PC-9 (cell line): ENCODE measurements at regions not wholly inside any gene's neighbourhood (a gene's known extent, or its start where the extent isn't known, plus 50 kb on each side); places are given as distances from the start of the nearest gene placed in this dataset.

Source experiments
- BruUV-seq: library from RNA; stranded (reverse); fragments of 400-500 nt; replicated peaks from 2 replicates; lab custom pipeline; 2021; lab: Mats Ljungman, UMichigan
- CTCF ChIA-PET: fragments of 300-600 bp; sonication (Branson Sonifier 250); formaldehyde crosslinking; loops from one replicate; lab custom pipeline; 2022; ENCODE audit warnings: antibody characterized with exemption; lab: Charles Lee
- POLR2A ChIA-PET: fragments of 300-600 bp; sonication (Branson Sonifier 250); formaldehyde crosslinking; loops from one replicate; lab custom pipeline; 2022; ENCODE audit warnings: antibody characterized with exemption; ENCODE audit not compliant: unreplicated experiment; lab: Charles Lee
- DNase-seq, 2 experiments: peaks; one replicate each; pipeline versions ENCODE4 v3.0.0 to v3.0.0-alpha.2; 2015 to 2022; ENCODE audit warnings: mixed read lengths in 1 of 2
- H2AFZ ChIP-seq: fragments of 200-600 bp; sonication (generic); 2 replicates; pipeline ENCODE4 v1.8.1; 2017; ENCODE audit warnings: antibody characterized with exemption
- H3F3A ChIP-seq: fragments of 200-600 bp; sonication (generic); 2 replicates; pipeline ENCODE4 v1.8.1; 2017; ENCODE audit warnings: antibody characterized with exemption, mild to moderate bottlenecking, low read depth; ENCODE audit not compliant: insufficient read depth
- H3K27ac ChIP-seq: fragments of 200-600 bp; sonication (generic); 2 replicates; pipeline ENCODE4 v1.6.1; 2016; ENCODE audit warnings: mixed run types
- H3K27me3 ChIP-seq: fragments of 200-600 bp; sonication (generic); 2 replicates; pipeline ENCODE4 v1.6.1; 2016; ENCODE audit warnings: low read depth, mixed run types; ENCODE audit not compliant: insufficient read depth
- H3K36me3 ChIP-seq: fragments of 200-600 bp; sonication (generic); 2 replicates; pipeline ENCODE4 v1.6.1; 2016; ENCODE audit warnings: low read depth, mixed run types
- H3K4me1 ChIP-seq: fragments of 200-600 bp; sonication (generic); replicated peaks from 2 replicates; pipeline ENCODE4 v1.6.1; 2016; ENCODE audit warnings: mixed run types; ENCODE audit not compliant: insufficient read depth
- H3K4me2 ChIP-seq: fragments of 200-600 bp; sonication (generic); 2 replicates; pipeline ENCODE4 v1.6.1; 2017; ENCODE audit warnings: mixed run types
- H3K4me3 ChIP-seq: fragments of 200-600 bp; sonication (generic); 2 replicates; pipeline ENCODE4 v1.6.1; 2016; ENCODE audit warnings: mixed run types
- H3K79me2 ChIP-seq: fragments of 200-600 bp; sonication (generic); 2 replicates; pipeline ENCODE4 v1.6.1; 2017; ENCODE audit warnings: low read depth, mixed run types
- H3K9me2 ChIP-seq: fragments of 200-600 bp; sonication (generic); 2 replicates; pipeline ENCODE4 v1.8.1; 2017; ENCODE audit warnings: mild to moderate bottlenecking; ENCODE audit not compliant: insufficient read depth
- H3K9me3 ChIP-seq: fragments of 200-600 bp; sonication (generic); 2 replicates; pipeline ENCODE4 v1.8.1; 2016; ENCODE audit warnings: low read depth; ENCODE audit not compliant: insufficient read depth
- H4K20me1 ChIP-seq: fragments of 200-600 bp; sonication (generic); 2 replicates; pipeline ENCODE4 v1.8.1; 2017; ENCODE audit not compliant: insufficient read depth
- CTCF ChIP-seq: fragments of 200-600 bp; sonication (generic); conservative IDR thresholded peaks from 2 replicates; pipeline ENCODE4 v1.6.1; 2017; ENCODE audit warnings: mixed run types, antibody characterized with exemption, mild to moderate bottlenecking, moderate library complexity
- EZH2 ChIP-seq: fragments of 200-600 bp; sonication (generic); IDR thresholded peaks from 2 replicates; pipeline ENCODE4 v1.8.0; 2017; ENCODE audit warnings: antibody characterized with exemption, low read depth
- intact Hi-C: fragments of 100-400 bp; cut with micrococcal nuclease; formaldehyde crosslinking; loops from one replicate; pipeline ENCODE4 v1.10.0; 2022; ENCODE audit not compliant: unreplicated experiment

GRCh38 chr7:35446091-35446490 lies 192.2 kb upstream of the TBX20 start:
- H3K4me1 ChIP-seq: no peaks in the 10 kb centered on the region
- H4K20me1 ChIP-seq: no peaks in the 10 kb centered on the region
- intact Hi-C loops: no loop called here
- H3K9me3 ChIP-seq: no peaks in the 10 kb centered on the region
- CTCF ChIA-PET: no interaction called here
- no peaks in the 10 kb centered on the region for H3K36me3 ChIP-seq
- no peaks in the 10 kb centered on the region for H3F3A ChIP-seq
- no peak overlapping the region for H2AFZ ChIP-seq
- no peak for DNase-seq
- H3K27ac ChIP-seq: no peak overlapping the region
- H3K27me3 ChIP-seq: 0 out of 2 replicates have a peak, but pooled peaks cover 5% of the 10 kb centered on the region
- POLR2A ChIA-PET: no interaction called here
- no TSS peak for BruUV-seq
- H3K79me2 ChIP-seq: no peaks in the 10 kb centered on the region
- H3K4me3 ChIP-seq: no peak overlapping the region
- no peak for TF ChIP-seq EZH2
- TF ChIP-seq CTCF: no peak
- no peak overlapping the region for H3K4me2 ChIP-seq
- no peaks in the 10 kb centered on the region for H3K9me2 ChIP-seq

DNA sequence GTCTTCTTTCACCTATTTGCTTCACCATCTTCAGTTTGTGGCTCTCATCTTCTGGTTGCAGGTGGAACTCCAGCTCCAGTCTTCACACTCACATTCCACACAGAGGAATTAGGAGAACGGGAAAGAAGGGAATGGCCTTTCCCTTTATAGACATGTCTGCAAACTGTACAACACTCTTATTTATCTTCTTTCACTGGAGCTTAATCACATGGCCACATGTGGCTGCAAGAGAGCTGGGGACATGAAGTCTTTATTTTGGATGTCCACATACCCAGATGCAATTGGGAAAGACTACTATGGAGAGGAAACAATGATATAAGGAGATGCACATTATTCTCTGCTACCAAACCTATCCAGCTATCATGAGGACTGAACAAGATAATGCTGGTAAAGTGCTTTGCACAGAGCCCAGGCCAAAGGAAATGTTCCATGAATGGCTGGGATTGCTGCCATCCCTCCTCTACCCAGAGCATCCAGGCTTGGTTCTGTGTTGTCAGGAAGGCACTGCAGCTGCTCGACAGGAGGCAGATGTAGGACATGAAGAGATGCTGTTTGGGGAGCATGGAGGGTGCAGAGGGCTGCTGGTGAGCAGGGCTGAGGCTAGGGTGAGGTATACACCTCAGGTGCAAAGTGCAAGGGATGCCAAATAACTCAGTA lies 183.8 kb upstream of the TBX20 start:
- Histone ChIP-seq H3K27me3 (peaks cover 2% of the 10 kb centered on the region; the same call in 1 of the 2 replicates), H3K27ac (no peak overlapping the region), H3K4me1 (no peaks in the 10 kb centered on the region), H2AFZ (no peak overlapping the region), H3K4me2 (no peak overlapping the region), H4K20me1 (no peaks in the 10 kb centered on the region), H3K9me3 (no peaks in the 10 kb centered on the region; the same call in 1 of the 2 replicates), H3F3A (no peaks in the 10 kb centered on the region), H3K79me2 (no peaks in the 10 kb centered on the region), H3K4me3 (no peak overlapping the region), H3K36me3 (no peaks in the 10 kb centered on the region), H3K9me2 (no peaks in the 10 kb centered on the region)
- no TSS peak for BruUV-seq
- DNase-seq: no peak
- TF ChIP-seq CTCF (no peak), EZH2 (no peak)
- CTCF ChIA-PET: no interaction called here
- intact Hi-C loops: no loop called here
- POLR2A ChIA-PET: no interaction called here

- no peak for DNase-seq
- TF ChIP-seq EZH2: no peak
- TF ChIP-seq CTCF: no peak
- H3K36me3 ChIP-seq: no peaks in the 10 kb centered on the region
- ChIA-PET POLR2A (no interaction called here), CTCF (no interaction called here)
- H2AFZ ChIP-seq: no peak overlapping the region
- no peaks in the 10 kb centered on the region for H3F3A ChIP-seq
- H3K27ac ChIP-seq: no peak overlapping the region
- BruUV-seq: no TSS peak
- H3K9me3 ChIP-seq: peaks cover under 1% of the 10 kb centered on the region; the same call in 1 of the 2 replicates
- H3K4me3 ChIP-seq: no peak overlapping the region
- no peak overlapping the region for H3K4me2 ChIP-seq
- intact Hi-C loops: no loop called here
- H3K9me2 ChIP-seq: no peaks in the 10 kb centered on the region
- H3K27me3 ChIP-seq: peaks cover 4% of the 10 kb centered on the region; the same call in 1 of the 2 replicates
- no peaks in the 10 kb centered on the region for H3K4me1 ChIP-seq
- H4K20me1 ChIP-seq: no peaks in the 10 kb centered on the region
- H3K79me2 ChIP-seq: no peaks in the 10 kb centered on the region
Measured at GRCh38 chr7:35436452-35436851, 182.6 kb upstream of the TBX20 start.
